ENCODE measurements at regions not wholly inside any gene's neighbourhood (a gene's known extent, or its start where the extent isn't known, plus 50 kb on each side); places are given as distances from the start of the nearest gene placed in this dataset.
"Not testable (repeated sequence)": the region's sequence is repeated elsewhere in the genome, so short reads cannot be mapped to it uniquely, and the experiment has no call there.

DNA sequence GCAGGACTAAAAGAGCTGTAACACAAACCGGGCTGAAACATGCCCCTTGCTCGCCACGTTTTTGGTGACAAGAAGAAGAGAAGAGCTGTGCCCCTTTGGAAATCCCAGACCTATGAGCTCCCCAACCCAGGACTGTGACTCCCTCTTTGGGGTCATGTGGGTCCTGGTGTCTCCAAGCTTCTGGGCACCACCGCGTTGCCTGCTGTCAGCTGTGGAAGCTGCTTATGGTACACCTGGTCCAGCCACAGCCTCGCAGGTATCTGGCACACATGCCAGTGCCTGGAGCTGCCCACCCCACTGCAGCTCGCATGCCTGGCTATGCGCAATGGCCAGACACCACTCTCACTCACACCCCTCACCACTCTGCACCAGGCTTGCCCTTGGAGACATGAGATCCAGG lies 171.8 kb downstream of the MATN1 start (continued):
- TF ChIP-seq, protein P1, sequence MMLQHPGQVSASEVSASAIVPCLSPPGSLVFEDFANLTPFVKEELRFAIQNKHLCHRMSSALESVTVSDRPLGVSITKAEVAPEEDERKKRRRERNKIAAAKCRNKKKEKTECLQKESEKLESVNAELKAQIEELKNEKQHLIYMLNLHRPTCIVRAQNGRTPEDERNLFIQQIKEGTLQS (IDR thresholded peaks at IDR 0.05), result no peak
- TF ChIP-seq ZNF274 (IDR thresholded peaks at IDR 0.05; ENCODE audit: low read depth, low read length), result no peak
- TF ChIP-seq YY1 (IDR thresholded peaks at IDR 0.05; ENCODE audit: extremely low read depth, insufficient replicate concordance, low read depth, low read length), result no peak
- TF ChIP-seq SRF (IDR thresholded peaks at IDR 0.05; ENCODE audit: low read depth), result no peak
- TF ChIP-seq POLR2AphosphoS5 (IDR thresholded peaks at IDR 0.05; ENCODE audit: low read depth, low read length), result no peak

DNA sequence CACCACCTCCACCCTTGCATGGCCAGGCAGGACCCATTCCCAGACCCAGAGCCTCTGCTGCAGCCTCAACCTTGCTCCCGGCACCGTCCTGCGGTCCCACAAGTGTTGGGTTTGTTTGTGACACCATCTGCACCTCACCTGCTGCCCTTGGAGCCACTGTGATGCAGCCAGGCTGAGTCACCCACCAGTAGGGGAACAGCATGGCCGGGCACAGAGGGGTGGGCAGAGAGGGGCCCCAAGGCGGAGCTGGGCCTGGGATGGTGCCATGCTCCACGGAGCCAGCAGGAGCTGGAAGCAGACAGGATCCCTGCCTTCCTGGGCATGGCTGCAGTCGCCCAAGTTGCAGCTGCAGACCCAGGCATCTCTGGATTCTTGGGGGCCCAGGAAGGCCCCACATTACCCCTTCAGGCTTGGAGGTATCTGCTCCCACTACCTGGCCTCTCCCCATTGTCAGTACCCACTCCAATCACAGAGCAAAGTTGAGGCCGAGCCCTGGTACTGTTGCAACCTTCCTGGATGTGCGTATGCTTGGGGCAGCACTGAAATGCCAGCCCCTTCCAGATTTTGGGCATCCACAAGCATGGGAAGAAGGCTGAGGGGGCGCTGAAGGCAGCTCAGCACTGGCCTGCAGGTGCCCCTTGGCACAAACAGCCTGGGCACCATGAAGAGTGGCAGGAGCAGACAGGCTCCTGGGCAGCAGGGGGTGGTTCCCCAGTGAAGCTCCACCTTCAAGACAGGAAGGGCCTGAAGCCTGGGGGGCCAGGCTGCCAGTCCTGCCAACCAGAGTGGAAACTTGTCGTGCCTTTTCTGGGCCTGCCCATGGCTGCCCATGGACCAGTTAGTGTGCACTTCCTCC lies 172.8 kb downstream of the MATN1 start:
- no peaks in the 10 kb centered on the region for H3K27me3 ChIP-seq (ENCODE audit: insufficient read depth, low read length)
- H3K4me3 ChIP-seq (replicated peaks in 1 of 2; ENCODE audit: low read depth in 1 of 2, low read length in 2 of 2), result no peak overlapping the region
- ChIA-PET CTCF (no interaction called here), RAD21 (ENCODE audit: low non-redundant PET in 1 of 2, low total read pairs in 2 of 2, uncharacterized antibody in 2 of 2, unreplicated experiment in 2 of 2) (no interaction called here), POLR2A (no interaction called here)
- no peak overlapping the region for H2AFZ ChIP-seq (ENCODE audit: low read depth, low read length, poor library complexity, severe bottlenecking)
- no peaks in the 10 kb centered on the region for H3K79me2 ChIP-seq (ENCODE audit: insufficient read depth, low read length)
- BruUV-seq (replicated peaks), result no TSS peak
- intact Hi-C loops (cut with micrococcal nuclease), result no loop called here
- DNase-seq (ENCODE audit: low read depth, low spot score) (no peak), ATAC-seq (no peak)
- H3K27ac ChIP-seq (ENCODE audit: low read depth, low read length), result no peak overlapping the region
- no peaks in the 10 kb centered on the region for H3K9me2 ChIP-seq (ENCODE audit: insufficient read depth)
- no peaks in the 10 kb centered on the region for H3K4me1 ChIP-seq (ENCODE audit: control insufficient read depth in 1 of 2, insufficient read depth in 2 of 2, low read length in 2 of 2)
- no peak overlapping the region for H3K9ac ChIP-seq (ENCODE audit: low read length)
- H3K36me3 ChIP-seq (ENCODE audit: control insufficient read depth in 1 of 2, insufficient read depth in 2 of 2, low read length in 2 of 2), result no peaks in the 10 kb centered on the region
- no peaks in the 10 kb centered on the region for H3K9me3 ChIP-seq (ENCODE audit: control insufficient read depth in 1 of 2, insufficient read depth in 1 of 2, low read depth in 1 of 2, low read length in 2 of 2)
- H4K20me1 ChIP-seq (ENCODE audit: insufficient read depth), result no peaks in the 10 kb centered on the region
- H3K4me2 ChIP-seq (ENCODE audit: low read length), result no peak overlapping the region
- TF ChIP-seq SP1 (IDR thresholded peaks at IDR 0.05; ENCODE audit: low read depth) (no peak), POLR2AphosphoS5 (IDR thresholded peaks at IDR 0.05; ENCODE audit: low read depth, low read length) (no peak), FOSL1 (IDR thresholded peaks at IDR 0.05; ENCODE audit: low read depth) (no peak), EGR1 (IDR thresholded peaks at IDR 0.05; ENCODE audit: low read depth) (no peak), EZH2phosphoT487 (IDR thresholded peaks at IDR 0.05; ENCODE audit: borderline replicate concordance) (no peak), YY1 (IDR thresholded peaks at IDR 0.05; ENCODE audit: extremely low read depth, insufficient replicate concordance, low read depth, low read length) (no peak)
- TF ChIP-seq, protein P2, sequence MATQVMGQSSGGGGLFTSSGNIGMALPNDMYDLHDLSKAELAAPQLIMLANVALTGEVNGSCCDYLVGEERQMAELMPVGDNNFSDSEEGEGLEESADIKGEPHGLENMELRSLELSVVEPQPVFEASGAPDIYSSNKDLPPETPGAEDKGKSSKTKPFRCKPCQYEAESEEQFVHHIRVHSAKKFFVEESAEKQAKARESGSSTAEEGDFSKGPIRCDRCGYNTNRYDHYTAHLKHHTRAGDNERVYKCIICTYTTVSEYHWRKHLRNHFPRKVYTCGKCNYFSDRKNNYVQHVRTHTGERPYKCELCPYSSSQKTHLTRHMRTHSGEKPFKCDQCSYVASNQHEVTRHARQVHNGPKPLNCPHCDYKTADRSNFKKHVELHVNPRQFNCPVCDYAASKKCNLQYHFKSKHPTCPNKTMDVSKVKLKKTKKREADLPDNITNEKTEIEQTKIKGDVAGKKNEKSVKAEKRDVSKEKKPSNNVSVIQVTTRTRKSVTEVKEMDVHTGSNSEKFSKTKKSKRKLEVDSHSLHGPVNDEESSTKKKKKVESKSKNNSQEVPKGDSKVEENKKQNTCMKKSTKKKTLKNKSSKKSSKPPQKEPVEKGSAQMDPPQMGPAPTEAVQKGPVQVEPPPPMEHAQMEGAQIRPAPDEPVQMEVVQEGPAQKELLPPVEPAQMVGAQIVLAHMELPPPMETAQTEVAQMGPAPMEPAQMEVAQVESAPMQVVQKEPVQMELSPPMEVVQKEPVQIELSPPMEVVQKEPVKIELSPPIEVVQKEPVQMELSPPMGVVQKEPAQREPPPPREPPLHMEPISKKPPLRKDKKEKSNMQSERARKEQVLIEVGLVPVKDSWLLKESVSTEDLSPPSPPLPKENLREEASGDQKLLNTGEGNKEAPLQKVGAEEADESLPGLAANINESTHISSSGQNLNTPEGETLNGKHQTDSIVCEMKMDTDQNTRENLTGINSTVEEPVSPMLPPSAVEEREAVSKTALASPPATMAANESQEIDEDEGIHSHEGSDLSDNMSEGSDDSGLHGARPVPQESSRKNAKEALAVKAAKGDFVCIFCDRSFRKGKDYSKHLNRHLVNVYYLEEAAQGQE (IDR thresholded peaks at IDR 0.05; ENCODE audit: low read depth), result no peak
- TF ChIP-seq, protein P3, sequence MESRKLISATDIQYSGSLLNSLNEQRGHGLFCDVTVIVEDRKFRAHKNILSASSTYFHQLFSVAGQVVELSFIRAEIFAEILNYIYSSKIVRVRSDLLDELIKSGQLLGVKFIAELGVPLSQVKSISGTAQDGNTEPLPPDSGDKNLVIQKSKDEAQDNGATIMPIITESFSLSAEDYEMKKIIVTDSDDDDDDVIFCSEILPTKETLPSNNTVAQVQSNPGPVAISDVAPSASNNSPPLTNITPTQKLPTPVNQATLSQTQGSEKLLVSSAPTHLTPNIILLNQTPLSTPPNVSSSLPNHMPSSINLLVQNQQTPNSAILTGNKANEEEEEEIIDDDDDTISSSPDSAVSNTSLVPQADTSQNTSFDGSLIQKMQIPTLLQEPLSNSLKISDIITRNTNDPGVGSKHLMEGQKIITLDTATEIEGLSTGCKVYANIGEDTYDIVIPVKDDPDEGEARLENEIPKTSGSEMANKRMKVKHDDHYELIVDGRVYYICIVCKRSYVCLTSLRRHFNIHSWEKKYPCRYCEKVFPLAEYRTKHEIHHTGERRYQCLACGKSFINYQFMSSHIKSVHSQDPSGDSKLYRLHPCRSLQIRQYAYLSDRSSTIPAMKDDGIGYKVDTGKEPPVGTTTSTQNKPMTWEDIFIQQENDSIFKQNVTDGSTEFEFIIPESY (IDR thresholded peaks at IDR 0.05; ENCODE audit: extremely low read depth, insufficient replicate concordance, low read length), result no peak

DNA sequence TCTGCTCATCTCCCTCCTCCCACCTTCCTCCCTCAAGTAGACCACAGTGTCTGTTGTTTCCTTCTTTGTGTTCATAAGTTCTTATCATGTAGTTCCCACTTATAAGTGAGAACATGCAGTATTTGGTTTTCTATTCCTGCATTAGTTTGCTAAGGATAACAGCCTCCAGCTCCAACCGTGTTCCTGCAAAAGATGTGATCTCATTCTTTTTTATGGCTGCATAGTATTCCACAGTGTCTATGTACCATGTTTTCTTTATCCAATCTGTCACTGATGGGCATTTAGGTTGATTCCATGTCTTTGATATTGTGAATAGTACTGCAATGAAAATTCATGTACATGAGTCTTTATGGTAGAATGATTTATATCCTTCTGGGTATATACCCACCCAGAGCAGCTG lies 173.5 kb downstream of the MATN1 start:
- H3K9me3 ChIP-seq (ENCODE audit: control insufficient read depth in 1 of 2, insufficient read depth in 1 of 2, low read depth in 1 of 2, low read length in 2 of 2); H3K27ac ChIP-seq (ENCODE audit: low read depth, low read length); H4K20me1 ChIP-seq (ENCODE audit: insufficient read depth); ATAC-seq; intact Hi-C loops (cut with micrococcal nuclease); POLR2A ChIA-PET; H3K4me1 ChIP-seq (ENCODE audit: control insufficient read depth in 1 of 2, insufficient read depth in 2 of 2, low read length in 2 of 2); RAD21 ChIA-PET (ENCODE audit: low non-redundant PET in 1 of 2, low total read pairs in 2 of 2, uncharacterized antibody in 2 of 2, unreplicated experiment in 2 of 2); H2AFZ ChIP-seq (ENCODE audit: low read depth, low read length, poor library complexity, severe bottlenecking); H3K79me2 ChIP-seq (ENCODE audit: insufficient read depth, low read length); H3K4me3 ChIP-seq (replicated peaks in 1 of 2; ENCODE audit: low read depth in 1 of 2, low read length in 2 of 2); H3K9me2 ChIP-seq (ENCODE audit: insufficient read depth); H3K9ac ChIP-seq (ENCODE audit: low read length); H3K36me3 ChIP-seq (ENCODE audit: control insufficient read depth in 1 of 2, insufficient read depth in 2 of 2, low read length in 2 of 2); CTCF ChIA-PET; H3K27me3 ChIP-seq (ENCODE audit: insufficient read depth, low read length); DNase-seq (ENCODE audit: low read depth, low spot score); BruUV-seq (replicated peaks); H3K4me2 ChIP-seq (ENCODE audit: low read length): not testable (repeated sequence)

Measured in HCT116 (cell line).